GM18519 (cell line): ENCODE measurements at regions not wholly inside any gene's neighbourhood (a gene's known extent, or its start where the extent isn't known, plus 50 kb on each side); places are given as distances from the start of the nearest gene placed in this dataset.

Experiments used
- ATAC-seq: cut with Tn5 transposase; IDR thresholded peaks from one replicate; pipeline ENCODE4 v1.9.1; 2021; ENCODE audit warnings: mild to moderate bottlenecking, moderate library complexity; ENCODE audit not compliant: unreplicated experiment, low FRiP score

DNA sequence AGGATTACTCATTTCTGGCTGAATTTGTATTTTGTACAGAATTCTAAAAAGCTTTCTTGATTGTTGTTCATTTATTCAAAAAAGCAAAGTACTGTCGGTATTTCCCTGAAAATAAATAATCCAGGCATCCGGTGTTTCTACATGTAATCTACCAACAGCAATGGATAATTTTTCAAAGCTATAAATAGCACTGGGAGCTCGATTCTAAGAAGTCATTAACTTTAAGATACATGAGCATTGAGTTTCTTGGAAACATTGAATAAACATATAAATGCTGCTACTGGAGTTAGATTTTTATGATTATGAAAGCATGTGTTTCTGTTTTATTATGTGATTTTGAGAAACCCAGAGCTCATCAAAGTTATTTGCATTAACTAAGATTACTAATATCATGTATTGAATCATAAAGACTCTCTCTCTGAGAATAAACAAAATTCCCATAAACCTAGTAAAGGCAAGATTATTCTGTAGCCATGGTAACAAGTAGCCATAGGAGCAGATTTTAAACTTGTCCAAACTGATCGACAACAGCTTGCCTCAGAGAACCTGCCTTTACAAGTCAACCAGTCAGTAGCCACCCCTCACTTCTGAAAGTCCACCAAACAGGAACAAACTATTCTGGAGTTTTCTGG lies 197.0 kb downstream of the DRD1 start:
- no peak for ATAC-seq

DNA sequence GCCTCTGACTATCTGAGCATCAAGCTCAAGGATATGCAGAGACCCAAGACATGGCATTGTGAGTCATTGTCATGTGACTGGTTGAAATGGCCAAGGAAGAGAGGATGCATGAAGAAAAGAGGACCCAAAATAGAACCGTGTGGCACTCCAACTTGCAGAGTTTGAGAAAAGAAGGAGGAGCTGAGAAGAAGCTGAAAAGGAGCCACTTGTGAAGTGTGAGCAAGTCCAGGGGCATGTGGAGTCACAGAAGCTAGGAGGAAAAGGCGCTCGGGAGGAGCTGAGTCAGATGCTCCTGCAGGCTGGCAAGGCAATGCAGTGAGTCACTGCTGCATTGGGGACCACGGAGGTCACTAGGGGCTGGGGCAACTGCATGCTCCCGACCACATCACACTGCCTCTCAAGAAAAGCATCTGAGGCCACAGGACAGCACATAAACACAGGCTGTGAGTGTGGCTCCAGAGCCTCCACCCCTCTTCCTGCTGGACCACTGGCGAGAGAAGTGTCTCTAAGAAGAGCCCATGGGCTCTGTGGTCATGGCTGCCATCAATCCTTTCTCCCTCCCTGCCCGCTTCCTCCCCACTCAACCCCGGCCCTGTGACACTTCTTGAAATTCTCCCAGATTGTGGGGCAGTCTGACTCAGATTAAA lies 197.6 kb downstream of the DRD1 start:
- ATAC-seq = no peak

DNA sequence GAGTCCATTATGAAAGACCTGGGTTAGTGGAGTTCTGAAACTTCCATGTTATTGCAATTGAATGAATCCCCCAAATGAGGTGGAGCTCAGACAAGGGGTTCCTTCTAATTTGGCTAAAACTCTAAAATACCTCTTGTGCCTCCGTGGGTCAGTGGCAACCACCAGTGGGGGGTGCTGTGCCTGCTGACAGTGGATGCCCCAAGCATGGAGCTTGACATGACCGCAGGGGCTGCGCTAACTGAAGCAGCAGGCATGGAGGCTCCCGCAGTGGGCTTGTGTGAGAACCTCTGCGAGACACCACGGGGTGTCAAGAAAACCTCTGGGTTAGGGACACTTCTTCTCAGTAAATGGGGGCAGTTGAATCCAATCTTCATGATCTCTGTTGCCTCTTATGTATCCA lies 200.5 kb downstream of the DRD1 start:
- ATAC-seq = no peak

DNA sequence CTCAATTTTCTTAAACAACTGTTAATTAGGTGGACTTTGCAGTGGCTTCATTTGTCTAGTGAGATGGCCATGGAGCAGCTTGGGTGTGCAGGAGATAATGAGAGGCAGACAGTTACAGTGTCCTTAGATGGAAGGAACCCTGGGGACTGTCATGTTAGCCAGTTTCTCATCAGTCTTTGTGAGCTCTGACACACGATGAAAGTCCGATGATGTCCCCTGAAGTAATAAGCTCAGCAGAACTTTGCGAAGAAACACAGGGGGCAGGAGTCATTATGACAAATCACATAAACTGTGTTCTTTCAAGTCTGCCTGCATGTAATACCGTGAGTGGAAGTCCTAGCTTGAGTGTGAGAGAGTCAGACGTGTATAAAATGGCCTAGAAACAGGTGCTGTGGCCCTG lies 201.8 kb downstream of the DRD1 start:
- no peak for ATAC-seq

DNA sequence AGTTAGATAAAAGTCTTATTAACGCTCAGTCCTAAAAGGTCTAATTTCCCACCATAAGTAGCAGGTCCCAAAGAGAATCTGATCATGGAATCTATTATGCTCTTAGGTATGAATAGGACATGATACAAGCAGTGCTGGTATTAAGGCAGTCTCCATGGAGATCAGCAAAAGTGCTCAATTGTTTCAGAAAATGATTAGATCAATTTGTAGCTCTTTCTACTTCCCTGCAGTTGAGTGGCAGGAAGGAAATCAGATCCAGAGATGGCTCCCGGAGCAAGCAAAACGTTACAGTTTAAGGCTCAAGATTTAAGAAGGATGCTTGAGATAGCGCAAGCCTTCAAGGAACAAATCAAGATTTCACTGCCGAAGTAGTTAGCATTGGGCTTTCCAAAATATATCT lies 205.7 kb downstream of the DRD1 start:
- ATAC-seq = no peak

DNA sequence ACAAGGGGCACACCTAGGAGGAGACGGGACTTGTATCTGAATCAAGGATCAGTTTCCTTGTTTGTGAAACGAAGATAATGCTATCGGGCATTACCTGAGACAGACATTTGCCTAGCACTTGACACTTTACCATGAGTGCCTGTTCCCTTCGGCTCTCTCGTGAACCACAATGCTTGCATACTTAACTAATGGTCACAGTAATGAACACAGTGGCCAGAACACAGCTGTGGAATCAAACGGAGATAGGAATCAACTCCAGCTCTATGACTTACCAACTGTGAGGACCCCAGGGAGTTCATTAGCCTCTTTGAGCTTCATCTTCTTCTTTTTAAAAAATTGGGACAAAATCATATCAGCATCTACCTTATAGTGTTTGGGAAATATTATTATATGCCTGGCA lies 207.8 kb downstream of the DRD1 start:
- no peak for ATAC-seq

DNA sequence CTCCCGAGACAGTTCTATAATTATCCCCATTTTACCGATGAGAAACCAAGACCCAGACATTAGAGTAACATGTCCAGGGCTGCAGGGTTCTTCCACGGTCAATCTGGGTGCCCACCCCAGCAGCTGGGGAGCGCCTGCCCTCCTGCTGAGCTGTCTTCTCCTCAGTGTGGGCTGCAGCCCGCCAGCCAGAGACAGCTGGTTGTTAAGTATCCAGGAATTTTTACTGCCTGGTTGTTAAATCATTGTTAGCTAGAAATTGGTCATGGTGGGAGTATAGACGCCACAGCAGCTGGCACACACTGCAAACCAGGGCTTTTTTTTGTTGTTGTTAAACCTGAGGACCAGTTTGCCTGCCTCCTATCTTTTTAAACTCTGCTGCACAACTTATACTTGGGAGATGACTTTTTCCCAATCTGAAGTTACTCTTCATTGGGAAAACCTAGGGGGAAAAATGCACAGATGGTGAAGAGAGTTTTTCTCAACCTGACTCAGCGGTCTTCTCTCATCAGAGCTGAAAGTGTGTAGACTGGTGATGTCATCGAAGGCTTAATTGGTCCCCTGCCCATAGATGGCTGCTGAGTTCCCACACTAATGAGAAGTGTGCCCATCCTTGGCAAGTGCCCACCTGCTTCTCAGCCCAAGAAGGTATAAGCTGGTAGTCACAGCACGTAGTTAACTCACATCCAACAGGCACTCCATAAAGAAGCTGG lies 208.6 kb downstream of the DRD1 start:
- ATAC-seq = no peak

DNA sequence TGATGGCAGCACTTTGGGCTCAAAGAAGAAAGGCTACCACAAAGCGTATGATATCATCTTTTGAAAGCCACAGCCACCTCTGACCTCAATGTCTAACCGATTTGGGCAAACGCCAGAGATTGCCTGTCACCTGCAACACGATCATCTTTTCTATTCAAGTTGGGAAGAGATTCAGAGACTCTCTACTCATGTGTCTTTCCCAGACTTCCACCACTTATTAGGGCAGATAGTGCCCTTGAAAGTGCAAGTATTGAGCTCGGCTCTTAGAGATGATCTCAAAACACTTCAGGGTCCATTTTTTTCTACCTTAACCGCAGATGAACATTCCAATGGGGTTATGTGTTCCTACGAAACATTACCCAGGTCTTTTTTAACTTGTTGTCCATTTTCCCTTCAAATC lies 213.7 kb downstream of the DRD1 start:
- no peak for ATAC-seq

DNA sequence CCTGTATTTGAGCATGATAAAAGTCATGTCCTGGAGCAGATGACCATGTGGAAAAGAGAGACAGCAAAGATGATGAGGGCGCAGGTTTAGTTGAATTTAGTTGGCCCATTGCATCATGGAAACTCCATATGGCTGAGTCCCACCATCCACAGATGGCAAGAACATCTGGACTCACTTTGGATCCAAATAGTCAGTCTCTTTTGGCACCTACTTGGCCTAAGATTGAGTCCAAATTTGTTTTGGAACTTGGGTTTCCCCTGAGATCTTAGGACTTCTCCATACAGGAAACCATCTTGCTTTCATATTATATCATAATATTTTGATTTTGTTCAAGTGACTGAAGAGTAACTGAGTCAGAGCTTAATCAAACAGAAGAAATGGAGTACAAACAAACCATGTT lies 217.5 kb downstream of the DRD1 start:
- ATAC-seq = no peak

DNA sequence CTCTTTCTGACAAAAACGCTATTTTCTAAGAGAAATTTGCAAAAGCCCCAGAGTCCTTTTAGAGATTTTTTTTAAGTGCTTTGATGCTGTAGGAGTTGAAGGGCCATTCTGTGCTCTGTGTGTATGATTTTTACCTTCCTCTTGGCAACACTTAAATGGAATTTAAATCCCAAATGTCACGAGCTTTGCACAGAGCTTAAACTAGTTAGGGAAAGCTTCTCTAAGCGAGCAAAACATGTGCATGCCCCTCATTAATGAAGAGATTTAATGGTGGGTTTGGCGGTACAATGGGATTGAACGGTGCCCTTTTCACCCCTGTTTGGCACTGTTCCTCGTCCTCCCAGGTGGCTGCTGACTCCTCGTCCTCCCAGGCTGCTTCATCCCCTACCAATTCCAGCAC lies 220.7 kb downstream of the DRD1 start:
- no peak for ATAC-seq

DNA sequence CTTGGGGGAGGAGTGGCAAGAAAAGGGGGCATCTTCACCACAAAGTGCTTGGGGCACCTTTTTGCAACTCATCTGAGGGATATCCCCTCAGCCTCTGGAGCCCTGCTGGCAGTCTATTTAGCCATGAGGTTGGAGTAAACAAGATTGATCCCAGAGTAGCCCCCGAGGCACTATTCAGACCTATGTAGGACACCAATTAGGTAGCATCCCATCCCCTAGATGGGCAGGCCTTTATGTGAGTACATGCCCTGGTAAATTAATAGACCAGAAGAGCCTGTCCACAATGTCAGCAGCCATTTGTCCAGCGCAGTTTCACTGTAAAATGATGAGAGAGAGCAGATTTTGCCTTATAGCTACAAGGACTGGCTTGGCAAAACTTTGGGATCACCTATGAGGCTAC lies 221.4 kb downstream of the DRD1 start:
- ATAC-seq = no peak

DNA sequence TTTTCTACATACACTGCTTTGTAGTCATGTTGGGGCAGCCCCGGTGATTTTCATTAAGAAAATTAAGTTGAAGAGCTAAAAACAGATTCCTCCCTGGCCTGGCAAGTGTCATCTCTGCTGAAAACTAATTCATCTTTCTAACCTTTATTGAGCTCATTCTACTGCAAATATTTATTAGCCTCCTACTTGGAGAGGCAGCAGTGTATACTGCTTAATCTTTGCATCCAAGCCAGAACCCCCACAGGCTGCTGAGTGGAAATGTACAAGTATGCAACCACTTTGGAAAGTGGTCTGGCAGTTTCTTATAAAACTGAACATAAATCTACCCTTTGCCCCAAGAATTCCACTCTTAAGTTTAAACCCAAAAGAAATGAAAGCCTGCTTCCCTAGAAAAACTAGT lies 223.4 kb downstream of the DRD1 start:
- no peak for ATAC-seq

DNA sequence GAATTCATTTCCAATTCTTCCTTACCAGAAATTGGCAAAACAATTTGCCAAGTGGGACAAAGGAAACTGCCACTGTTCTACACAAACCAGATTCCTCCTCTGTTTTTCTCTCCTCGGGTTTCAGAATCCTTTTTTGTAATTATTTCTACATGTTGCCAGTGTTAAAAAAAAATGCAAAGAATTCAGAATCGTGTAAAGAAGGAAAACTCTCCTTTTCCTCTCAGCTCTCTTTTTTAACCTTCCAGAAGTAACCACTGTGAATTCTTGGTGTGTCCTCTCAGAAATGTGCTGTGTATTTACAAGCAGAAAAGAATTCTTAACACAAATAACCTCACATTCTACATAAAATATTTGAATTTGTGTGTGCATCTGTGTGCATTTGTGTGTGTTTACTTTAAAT lies 224.6 kb downstream of the DRD1 start:
- no peak for ATAC-seq

DNA sequence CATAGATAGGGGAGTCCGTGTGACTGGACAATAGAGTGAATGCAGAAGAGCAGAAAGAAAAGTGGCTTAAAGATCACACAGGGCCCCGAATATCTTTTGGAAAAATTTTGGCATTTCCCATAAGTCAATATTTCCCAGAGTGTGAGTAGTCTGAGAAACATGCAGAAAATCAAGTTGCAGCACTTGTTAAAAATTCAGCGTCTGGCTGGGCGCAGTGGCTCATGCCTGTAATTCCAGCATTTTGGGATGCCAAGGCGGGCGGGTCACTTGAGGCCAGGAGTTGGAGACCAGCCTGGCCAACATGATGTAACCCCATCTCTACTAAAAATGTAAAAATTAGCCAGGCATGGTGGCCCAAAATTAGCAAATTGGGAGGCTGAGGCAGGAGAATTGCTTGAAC lies 227.0 kb downstream of the DRD1 start:
- ATAC-seq = no peak

DNA sequence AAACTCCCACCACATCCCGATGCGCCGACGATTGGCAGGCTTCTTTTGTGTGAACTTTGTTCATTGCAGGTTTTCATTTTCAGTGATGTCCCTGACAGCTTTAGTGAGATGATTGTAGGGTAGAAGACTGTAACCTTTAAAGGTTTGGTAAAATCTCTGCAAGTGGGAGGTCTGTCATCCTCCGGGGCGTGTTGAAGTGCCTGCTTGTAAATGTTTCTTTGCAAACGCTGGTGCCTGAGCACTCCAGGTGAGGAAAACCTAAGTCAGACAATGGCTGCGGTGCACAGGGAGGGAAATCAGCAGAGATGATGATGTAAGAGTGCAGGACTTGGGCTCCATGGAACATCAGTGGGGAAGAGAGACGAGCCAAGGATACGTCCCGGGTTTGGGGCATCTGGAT lies 228.1 kb downstream of the DRD1 start:
- no peak for ATAC-seq

DNA sequence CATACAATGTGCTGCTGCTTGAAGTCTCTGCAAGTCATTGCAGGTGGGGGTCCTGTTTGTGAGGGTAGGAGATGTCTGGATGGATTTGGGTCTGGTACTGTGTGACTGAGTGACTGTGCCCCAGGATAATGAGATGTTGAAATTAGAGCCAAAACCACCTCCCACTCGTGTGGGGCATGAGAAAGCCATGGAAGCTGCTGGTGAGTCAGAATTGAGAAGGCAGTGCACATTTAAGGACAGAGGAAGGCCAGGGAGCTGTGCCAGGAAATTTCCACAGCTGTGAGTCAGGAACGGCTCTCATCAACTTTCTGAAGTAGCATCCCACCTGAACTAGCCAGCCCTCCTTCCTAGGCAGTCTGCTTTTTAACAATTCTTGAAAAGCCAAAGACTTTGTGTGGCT lies 229.8 kb downstream of the DRD1 start:
- no peak for ATAC-seq

DNA sequence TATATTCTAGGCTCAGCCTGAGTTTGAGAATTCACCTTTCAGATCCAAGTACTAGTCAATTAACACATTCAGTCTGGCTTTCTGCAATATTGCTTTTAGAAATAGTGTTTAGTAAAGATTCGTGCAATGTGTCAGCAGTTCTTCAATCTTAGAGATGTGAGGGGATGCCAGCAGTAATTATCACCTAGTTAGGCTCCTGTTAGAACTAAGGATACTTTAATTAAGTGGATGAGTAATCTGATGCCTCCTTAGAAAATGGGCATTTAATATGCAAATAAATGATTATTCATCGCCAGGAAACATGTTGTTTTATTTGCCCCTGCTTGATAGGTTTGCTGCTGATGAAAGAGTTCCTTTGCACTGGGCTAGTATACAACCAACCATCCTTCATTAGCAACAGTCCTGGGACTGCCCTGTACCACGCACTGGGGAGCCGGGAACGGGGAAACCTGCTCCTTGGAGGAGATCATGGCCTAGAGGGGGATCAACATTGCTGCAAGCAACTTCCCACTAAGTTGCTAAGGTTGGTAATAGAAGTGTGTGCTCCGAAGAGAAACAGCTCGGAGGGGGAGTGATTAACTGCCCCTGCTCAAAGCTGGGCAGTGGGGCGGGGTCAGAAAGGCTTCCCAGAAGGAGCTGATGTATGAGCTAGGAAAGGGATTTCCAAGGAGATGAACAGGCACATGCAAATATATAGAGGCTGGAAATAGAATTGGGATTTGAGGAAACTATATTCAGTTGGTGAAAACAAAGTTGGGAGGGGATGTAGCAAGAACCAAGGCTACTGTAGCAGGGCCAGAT lies 231.8 kb downstream of the DRD1 start:
- no peak for ATAC-seq

DNA sequence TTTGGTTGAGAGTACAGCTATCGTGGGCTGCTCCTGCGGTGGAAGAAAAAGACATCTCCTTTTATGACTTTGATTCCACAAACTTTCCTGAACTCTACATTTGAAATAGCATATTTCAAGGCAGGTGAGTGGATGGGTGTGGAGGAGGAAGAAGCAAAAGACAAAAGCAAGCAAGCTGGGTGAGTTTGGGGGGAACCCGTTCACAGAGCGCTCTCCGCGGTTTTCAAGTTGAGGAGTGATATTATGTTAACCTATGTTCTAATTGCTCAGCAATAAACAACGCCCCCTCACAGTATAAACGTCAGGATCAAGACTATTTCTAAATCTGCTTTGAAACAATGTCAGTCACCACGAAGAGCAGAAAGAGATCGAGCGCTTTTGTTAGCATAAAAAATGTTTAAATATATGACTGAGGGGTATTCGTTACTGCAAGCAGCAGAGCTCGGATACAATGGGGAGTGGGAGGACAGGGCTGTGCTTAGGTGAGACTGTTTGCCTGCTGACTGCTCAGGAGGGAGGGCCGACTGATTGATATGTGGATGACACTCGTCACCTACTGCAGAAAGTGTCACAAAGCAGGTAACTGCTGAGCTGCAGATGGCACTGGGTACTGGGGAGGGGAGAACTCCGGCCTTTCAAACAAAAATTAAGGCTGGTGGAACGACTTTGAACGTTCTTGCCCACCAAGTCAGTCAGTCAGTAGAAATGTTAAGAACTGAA lies 236.5 kb downstream of the DRD1 start:
- ATAC-seq = no peak

DNA sequence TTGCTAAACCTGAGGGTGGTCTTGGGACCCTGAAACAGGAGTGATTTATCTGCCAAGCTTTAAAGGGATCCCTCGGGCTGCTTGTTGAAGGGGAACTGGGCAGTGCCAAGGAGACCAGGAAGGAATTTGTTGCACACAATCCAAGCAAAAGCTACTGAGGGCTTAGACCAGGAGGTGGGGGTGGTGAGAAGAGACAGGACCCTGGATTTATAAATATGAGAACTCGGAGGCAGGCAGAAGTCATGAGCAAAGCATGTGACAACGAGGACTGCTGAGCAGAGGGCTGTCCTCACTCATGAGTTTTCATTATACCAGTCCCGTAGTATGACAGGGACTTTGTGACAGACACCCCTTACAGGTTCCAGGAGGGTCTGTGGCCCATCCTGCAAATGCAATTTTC lies 237.3 kb downstream of the DRD1 start:
- ATAC-seq = no peak

DNA sequence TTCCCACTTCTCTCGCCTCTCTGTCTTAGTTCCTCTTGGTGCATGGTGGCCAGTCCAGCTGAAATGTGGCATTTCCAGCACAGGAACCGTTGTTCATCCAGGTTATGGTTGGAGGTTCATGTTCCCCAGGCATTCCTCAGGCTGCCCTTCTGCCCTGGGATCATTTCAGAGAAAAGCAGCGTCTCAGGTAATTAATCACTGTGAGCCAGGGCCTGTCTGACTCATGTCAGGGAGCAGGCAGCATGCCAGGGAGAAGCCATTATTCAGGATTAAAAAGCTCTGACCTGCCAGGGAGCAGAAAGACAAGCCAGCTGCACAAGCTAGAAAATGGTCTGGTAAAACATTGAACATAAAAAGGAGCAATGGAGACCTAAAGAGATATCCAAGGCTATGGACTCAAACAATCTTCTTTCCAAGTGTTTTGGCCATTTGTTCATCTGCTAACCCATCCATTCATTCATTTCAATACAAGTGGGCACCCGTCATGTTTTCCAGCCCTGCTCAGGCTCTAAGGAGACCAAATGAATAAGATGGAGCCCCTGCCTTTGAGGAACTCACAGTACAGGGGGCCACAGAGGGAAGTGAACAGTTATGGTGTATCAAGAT lies 241.4 kb downstream of the DRD1 start:
- ATAC-seq = no peak
